ENCODE measurements at regions not wholly inside any gene's neighbourhood (a gene's known extent, or its start where the extent isn't known, plus 50 kb on each side); places are given as distances from the start of the nearest gene placed in this dataset.

DNA sequence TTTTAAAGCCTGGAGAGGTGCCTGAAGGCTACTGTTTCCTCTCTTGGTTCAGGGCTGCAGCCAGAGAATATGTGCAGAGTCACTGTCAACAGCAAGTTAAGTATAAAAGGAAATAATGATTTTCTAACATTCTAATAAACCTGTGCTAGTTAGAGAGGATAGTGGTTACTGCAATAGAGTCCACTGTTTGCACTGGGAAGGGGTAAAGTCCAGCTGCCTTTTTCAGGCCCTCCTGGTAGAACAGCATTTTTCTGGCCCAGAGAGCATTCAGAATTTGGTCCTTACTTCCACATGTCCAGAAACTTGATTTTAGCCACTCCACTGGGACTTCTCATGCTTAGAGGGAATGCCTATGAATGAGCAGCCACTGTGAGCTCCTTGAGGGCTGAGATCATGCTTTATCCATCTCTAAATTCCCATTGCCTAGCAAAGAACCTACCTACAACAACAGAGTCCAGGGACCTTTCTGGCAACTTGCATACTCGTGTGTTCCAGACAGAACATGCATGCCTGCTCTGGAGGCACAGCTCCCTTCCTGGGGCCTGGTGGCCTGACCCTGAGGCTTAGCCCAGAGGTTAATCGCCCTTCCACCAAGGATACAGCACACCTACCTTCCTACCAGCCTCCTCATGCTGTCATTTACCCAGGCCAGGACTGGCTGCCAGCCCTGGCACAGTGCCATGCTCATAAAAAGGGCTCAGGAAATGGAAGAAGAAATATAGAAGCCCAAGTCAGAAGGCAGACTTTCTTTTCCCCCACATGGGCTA, 50.3 kb upstream of the ATP13A3 start (continued):
- TF ChIP-seq, protein P1, sequence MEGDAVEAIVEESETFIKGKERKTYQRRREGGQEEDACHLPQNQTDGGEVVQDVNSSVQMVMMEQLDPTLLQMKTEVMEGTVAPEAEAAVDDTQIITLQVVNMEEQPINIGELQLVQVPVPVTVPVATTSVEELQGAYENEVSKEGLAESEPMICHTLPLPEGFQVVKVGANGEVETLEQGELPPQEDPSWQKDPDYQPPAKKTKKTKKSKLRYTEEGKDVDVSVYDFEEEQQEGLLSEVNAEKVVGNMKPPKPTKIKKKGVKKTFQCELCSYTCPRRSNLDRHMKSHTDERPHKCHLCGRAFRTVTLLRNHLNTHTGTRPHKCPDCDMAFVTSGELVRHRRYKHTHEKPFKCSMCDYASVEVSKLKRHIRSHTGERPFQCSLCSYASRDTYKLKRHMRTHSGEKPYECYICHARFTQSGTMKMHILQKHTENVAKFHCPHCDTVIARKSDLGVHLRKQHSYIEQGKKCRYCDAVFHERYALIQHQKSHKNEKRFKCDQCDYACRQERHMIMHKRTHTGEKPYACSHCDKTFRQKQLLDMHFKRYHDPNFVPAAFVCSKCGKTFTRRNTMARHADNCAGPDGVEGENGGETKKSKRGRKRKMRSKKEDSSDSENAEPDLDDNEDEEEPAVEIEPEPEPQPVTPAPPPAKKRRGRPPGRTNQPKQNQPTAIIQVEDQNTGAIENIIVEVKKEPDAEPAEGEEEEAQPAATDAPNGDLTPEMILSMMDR (CRISPR knock-in tag; IDR thresholded peaks at IDR 0.05), result no peak
- no peak for TF ChIP-seq MIER3 (CRISPR knock-in tag; IDR thresholded peaks at IDR 0.05; ENCODE audit: borderline replicate concordance)
- no peak for TF ChIP-seq ZNF136 (CRISPR knock-in tag; IDR thresholded peaks at IDR 0.05; ENCODE audit: low read depth)
- no peak for TF ChIP-seq MIXL1 (CRISPR knock-in tag; IDR thresholded peaks at IDR 0.05)
- TF ChIP-seq NBN (conservative IDR thresholded peaks at IDR 0.05), result no peak
- no peak for TF ChIP-seq KLF11 (CRISPR knock-in tag; IDR thresholded peaks at IDR 0.05)
- TF ChIP-seq, protein P2, sequence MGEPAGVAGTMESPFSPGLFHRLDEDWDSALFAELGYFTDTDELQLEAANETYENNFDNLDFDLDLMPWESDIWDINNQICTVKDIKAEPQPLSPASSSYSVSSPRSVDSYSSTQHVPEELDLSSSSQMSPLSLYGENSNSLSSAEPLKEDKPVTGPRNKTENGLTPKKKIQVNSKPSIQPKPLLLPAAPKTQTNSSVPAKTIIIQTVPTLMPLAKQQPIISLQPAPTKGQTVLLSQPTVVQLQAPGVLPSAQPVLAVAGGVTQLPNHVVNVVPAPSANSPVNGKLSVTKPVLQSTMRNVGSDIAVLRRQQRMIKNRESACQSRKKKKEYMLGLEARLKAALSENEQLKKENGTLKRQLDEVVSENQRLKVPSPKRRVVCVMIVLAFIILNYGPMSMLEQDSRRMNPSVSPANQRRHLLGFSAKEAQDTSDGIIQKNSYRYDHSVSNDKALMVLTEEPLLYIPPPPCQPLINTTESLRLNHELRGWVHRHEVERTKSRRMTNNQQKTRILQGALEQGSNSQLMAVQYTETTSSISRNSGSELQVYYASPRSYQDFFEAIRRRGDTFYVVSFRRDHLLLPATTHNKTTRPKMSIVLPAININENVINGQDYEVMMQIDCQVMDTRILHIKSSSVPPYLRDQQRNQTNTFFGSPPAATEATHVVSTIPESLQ (CRISPR knock-in tag; conservative IDR thresholded peaks at IDR 0.05), result no peak
- TF ChIP-seq KDM5B (CRISPR knock-in tag; IDR thresholded peaks at IDR 0.05; ENCODE audit: borderline replicate concordance), result no peak
- TF ChIP-seq, protein P3, sequence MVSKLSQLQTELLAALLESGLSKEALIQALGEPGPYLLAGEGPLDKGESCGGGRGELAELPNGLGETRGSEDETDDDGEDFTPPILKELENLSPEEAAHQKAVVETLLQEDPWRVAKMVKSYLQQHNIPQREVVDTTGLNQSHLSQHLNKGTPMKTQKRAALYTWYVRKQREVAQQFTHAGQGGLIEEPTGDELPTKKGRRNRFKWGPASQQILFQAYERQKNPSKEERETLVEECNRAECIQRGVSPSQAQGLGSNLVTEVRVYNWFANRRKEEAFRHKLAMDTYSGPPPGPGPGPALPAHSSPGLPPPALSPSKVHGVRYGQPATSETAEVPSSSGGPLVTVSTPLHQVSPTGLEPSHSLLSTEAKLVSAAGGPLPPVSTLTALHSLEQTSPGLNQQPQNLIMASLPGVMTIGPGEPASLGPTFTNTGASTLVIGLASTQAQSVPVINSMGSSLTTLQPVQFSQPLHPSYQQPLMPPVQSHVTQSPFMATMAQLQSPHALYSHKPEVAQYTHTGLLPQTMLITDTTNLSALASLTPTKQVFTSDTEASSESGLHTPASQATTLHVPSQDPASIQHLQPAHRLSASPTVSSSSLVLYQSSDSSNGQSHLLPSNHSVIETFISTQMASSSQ (IDR thresholded peaks at IDR 0.05; ENCODE audit: low read depth), result no peak
- TF ChIP-seq, protein P3 (CRISPR knock-in tag; IDR thresholded peaks at IDR 0.05; ENCODE audit: borderline replicate concordance), result no peak
- no peak for TF ChIP-seq ZNF224 (CRISPR knock-in tag; IDR thresholded peaks at IDR 0.05)
- no peak for TF ChIP-seq ZSCAN22 (CRISPR knock-in tag; IDR thresholded peaks at IDR 0.05)
- TF ChIP-seq MYC (CRISPR knock-in tag; IDR thresholded peaks at IDR 0.05; ENCODE audit: borderline replicate concordance), result 0 out of 2 replicates have a peak, but pooled peaks have one; percentile 48
- 0 out of 2 replicates have a peak, but pooled peaks have one; percentile 29 for TF ChIP-seq THAP11 (CRISPR knock-in tag; IDR thresholded peaks at IDR 0.05)
